H1 (cell line): ENCODE measurements at regions not wholly inside any gene's neighbourhood (a gene's known extent, or its start where the extent isn't known, plus 50 kb on each side); places are given as distances from the start of the nearest gene placed in this dataset.

ENCODE experiments used
- POLR2A ChIP-seq, 2 experiments: IDR thresholded peaks; 1 replicate in 1 of 2; 2 replicates in 1 of 2; pipeline ENCODE4 v1.6.1; 2011; ENCODE audit warnings: low read depth in 2 of 2, low read length in 2 of 2, mild to moderate bottlenecking in 2 of 2; ENCODE audit errors: control extremely low read depth in 1 of 2
- TF ChIP-seq, protein P1 (sequence below), 3 experiments: IDR thresholded peaks; 1 replicate in 2 of 3; 2 replicates in 1 of 3; pipeline versions ENCODE4 v1.5.1 to v1.6.1; 2011; ENCODE audit warnings: low read length in 3 of 3, mild to moderate bottlenecking in 3 of 3, inconsistent platforms in 2 of 3, low read depth in 1 of 3, moderate library complexity in 1 of 3; ENCODE audit not compliant: insufficient read depth in 1 of 3; ENCODE audit errors: control extremely low read depth in 1 of 3
- TF ChIP-seq, protein P2 (sequence below): IDR thresholded peaks from 2 replicates; pipeline ENCODE4 v1.6.1; 2012; ENCODE audit warnings: inconsistent platforms

DNA sequence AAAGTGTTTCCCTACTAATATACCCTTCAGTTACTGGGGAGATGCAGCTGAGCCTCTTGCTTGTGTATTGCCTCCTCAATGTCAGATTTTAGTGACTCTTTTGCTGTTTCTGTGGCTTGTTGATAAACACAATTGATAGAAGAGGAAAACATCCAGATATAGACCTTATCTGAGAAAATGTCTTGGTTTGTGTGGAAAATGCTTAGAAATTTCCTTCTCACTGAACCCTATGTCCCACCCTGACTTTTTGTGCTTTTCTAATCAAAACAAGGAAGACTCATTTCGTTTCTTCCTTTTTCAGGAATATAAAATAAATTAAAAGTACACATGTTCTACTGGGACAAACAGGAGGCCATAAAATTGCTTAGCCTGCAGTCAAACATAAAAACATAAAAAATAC, 257.5 kb downstream of the PHF14 start:
- TF ChIP-seq, protein P1, sequence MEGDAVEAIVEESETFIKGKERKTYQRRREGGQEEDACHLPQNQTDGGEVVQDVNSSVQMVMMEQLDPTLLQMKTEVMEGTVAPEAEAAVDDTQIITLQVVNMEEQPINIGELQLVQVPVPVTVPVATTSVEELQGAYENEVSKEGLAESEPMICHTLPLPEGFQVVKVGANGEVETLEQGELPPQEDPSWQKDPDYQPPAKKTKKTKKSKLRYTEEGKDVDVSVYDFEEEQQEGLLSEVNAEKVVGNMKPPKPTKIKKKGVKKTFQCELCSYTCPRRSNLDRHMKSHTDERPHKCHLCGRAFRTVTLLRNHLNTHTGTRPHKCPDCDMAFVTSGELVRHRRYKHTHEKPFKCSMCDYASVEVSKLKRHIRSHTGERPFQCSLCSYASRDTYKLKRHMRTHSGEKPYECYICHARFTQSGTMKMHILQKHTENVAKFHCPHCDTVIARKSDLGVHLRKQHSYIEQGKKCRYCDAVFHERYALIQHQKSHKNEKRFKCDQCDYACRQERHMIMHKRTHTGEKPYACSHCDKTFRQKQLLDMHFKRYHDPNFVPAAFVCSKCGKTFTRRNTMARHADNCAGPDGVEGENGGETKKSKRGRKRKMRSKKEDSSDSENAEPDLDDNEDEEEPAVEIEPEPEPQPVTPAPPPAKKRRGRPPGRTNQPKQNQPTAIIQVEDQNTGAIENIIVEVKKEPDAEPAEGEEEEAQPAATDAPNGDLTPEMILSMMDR (IDR thresholded peaks at IDR 0.05; ENCODE audit: control extremely low read depth in 1 of 3, insufficient read depth in 1 of 3, low read depth in 1 of 3, low read length in 3 of 3) = no peak
- TF ChIP-seq POLR2A (IDR thresholded peaks at IDR 0.05; ENCODE audit: control extremely low read depth in 1 of 2, low read depth in 2 of 2, low read length in 2 of 2) = no peak
- TF ChIP-seq, protein P2, sequence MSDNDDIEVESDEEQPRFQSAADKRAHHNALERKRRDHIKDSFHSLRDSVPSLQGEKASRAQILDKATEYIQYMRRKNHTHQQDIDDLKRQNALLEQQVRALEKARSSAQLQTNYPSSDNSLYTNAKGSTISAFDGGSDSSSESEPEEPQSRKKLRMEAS = no peak
